ENCODE measurements at regions not wholly inside any gene's neighbourhood (a gene's known extent, or its start where the extent isn't known, plus 50 kb on each side); places are given as distances from the start of the nearest gene placed in this dataset.

DNA sequence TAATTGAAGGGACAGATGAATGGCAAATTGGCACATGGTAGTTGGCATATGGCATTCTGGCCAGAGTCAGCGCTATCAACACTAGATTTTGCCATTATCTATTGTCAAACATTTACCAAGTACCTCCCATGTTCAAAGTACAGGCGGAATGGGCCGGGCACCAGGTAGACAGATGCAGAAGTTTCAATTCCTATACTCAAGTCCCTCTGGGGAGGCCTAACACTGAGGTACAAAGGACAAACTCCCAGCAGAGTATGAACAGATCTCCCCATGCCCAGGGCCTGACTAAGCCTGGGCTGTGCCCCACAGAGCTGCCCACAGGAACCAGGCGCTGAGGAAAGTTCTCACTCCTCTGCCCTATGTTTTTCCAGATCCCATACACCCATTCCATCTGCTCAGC lies 257.5 kb upstream of the KLHL29 start:
- DNase-seq, result no peak

DNA sequence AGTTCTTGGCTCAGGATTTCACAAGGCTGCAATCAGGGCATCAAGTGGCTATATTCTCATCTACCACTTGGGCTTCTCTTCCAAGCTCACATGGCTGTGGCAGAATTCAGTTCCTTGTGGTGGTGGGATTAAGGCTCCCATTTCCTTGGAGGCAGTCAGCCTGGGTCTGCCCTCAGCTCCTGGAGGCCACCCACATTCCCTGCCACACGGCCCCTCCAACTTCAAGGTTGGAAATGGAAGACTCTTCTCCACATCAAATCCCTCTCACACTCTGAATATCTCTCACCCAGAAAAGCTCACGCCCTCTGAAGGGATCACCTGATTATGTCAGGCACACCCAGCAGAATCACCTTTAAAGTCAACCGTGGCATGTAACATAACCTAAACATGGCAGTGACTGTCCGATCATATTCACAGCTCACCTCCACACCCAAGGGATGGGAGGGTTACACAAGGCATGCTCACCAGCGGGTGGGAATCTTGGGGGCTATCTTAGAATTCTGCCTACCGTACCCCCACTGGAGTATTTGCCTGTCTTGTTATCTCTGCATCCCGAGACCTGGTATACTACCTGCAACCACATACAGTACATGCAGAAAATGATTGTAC lies 256.2 kb upstream of the KLHL29 start:
- DNase-seq, result no peak

DNA sequence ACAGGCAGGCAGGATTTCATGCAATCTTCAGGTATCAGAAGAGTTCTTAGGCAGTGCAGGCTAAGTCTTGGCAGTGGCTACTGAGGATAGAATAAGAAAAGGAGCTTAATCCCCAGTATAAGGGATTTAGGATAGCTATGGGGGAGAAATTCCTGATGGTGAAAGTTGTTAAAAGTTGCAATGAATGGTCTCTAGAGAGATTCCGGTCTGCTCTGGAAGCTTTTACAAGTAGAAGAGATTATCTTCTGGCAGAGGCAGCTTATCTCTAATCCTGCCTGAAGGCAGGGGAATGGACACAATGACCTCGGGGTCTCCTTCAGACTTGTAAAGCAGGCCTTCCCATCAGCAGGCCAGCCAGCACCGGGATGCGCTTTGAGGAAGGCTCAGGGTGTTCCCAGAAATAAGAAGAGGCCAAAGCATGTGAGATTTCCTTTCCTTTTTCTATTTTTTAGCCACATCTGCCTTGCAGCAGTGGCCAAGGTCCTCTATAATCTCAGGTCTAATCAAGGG lies 253.9 kb upstream of the KLHL29 start:
- no peak for DNase-seq

DNA sequence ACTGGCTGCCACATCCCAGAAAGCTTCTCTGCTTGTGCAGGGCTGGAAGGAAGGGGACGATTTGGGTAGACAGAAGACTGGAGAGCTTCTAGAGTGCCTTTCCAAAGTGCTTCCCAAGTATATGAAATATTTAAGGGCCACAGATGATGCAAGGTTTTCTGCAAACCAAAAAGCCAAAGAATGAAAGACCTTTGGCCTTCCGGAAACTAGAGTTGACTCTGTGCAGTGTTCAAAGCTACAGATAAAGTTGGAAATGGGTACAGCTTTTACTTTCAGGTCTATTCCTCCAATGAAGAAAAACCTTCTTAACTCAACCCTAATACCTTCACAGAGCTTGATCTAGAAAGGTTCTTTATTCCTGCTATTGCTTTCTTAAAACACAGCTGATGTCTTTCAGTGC lies 253.0 kb upstream of the KLHL29 start:
- DNase-seq, result no peak

DNA sequence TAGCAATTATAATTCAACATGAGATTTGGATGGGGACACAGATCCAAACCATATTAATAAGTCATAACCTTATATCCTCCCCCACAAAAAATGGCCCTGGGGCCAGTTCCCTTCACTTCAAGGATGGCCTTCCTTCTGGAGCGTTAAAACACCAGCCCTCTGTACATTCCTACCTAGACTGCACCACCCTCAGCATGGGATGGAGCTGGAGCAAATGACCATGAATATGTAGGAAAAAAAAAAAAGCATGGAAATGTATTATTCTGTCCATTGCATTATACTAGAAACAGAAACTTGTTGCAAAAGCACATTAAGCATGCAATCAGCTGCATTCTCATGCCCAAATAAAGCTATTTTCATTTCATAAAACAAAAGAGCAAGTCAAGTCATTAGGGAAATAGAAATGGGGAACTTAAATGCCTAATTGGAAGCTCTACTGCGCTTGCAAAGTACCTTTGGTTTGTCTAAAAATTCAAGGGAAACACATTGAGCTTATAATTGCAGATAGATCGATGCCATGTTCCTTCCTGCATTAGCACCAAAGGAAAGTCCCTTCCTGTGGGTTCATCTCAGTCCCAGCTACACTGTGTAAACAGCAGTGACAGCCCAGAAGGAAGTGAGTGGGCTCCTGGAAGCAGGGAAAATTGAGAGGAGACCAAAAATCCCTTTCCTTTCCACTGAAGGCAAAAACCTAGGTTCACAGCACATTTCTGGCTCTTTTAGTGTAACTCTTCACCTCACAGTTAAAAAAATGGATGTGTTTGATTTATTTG lies 252.0 kb upstream of the KLHL29 start:
- DNase-seq, result no peak

DNA sequence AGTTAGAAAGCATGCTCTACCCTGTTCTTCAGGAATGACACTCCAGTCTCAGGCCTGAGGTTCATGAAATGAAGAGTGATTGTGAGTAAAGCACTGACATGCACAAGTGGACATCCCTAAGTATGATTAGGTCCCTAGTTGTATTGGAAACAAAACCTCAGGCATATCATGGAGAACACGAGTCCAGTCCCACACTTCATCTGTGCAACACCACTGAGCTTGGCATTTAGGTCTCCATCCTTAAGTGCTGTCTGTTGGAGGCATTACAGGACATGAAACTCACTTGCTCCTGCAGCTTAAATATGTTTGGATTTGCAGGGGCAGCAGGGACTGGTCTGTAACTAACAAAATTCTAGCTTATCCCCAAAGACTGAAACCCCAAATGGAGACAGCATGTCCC lies 250.3 kb upstream of the KLHL29 start:
- no peak for DNase-seq

DNA sequence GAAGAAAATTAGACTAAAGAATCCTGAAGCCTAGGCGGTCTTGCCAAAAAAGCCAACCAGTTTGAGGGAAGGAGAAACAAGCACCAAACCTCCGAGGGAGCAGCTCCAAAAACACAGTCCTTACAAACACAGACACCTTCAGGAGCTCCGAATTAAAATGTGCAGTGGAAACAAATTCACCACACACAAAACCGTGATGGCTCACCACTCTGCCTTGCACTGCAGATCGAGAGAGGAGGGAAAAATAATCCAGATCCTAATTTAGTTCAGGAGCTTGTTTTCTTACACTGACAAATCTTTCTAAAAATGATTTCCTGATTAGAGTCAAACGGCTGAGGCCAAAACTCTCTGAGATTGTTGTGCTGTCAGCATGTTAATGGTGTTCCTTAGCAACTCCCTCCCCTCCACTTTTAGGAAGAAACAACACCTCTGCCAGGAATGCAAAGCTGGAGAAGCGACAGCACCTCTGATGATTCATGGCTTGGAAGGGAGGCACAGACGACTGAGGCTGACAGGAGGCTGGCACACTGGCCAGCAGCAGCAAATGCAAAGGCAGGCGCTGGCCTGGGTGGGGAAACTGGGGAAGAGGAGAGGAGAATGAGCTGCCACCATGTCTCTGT lies 249.4 kb upstream of the KLHL29 start:
- no peak for DNase-seq

DNA sequence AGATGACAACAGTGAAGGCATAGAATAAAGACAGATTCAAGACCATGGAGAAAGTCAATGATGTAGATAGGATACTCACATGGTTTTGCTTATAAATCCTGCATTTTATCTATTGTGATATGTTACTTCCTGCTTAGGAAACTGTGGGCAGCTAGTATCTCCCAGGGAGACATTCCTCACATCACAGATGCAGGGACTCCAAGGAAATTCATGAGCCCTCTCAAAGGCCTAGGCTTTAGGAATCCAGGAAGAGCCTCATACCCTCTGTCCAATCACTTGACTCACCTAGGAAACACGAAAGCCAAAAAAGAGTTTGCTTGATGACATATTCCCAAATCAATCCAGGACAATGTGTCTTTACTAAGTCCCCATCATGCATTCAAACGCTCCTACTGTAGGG lies 247.8 kb upstream of the KLHL29 start:
- DNase-seq, result no peak

DNA sequence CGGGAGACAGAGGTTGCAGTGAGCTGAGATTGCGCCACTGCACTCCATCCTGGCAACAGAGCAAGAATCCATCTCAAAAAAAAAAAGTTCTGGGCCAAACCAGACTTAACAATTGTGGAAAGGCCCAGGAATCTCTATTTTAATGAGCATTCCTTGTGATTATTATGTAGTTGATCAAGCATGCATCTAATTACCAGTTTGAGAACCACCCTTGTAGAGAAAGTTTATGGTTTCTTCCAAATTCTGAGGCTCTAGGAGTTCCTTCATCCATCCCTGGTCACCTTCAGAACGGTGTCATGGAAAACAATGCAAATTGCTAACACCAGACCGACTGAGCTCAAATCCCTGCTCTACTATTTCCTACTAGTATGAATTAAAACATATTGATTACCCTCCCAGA lies 246.3 kb upstream of the KLHL29 start:
- DNase-seq, result no peak

DNA sequence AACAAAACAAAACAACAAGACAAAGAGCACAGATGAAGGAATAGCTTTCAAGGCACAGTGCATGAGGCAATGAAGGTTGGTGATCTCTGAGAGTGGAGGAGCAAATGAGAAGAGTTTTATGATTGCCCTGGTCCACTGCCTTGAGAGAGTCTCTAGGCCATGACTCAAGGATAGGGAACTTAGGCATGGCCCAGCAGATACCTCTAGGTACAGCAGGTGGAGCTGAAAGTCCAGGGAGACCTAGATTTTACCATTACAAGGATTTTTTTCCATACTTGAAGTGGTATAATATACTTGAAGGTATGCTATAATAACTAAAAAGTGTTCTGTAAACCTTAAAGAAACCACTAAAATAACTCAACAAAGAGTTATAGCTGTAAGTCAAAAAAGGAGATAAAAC lies 239.5 kb upstream of the KLHL29 start:
- no peak for DNase-seq

DNA sequence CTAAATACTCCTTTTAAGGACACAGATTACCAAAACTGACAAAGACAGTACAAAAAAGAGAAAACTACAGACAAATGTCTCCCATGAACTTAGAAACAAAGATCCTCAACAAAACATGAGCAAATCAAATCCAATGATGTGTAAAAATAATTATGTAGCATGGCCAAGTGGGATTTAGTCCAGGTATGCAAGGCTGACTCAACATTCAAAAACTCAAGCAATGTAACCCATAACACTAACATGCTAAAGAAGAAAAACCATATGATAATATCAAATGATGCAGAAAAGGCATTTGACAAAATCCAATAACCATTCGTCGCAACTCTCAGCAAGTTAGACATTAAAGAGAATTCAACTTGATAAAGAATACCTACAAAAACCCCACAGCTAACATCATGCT lies 239.0 kb upstream of the KLHL29 start:
- DNase-seq, result no peak

DNA sequence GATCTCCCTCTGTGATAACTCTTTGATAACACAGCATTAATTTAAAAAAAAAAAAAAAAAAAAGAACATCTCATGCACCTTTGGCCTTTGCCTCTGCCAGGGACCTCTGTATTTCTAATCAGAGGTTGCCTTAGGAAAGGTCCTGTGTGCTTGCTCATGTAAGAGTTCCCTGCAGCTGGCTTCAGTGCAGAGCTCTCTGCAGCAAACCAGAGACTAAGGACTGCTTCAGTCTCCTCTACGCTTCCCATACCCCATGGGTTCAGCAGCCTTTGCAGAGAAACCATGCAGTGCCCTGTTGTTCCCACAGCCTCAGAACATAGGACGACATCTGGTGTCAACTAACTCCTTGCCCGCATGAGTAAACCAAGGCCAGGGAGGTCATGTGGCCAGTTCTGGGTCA lies 236.6 kb upstream of the KLHL29 start:
- DNase-seq, result no peak

DNA sequence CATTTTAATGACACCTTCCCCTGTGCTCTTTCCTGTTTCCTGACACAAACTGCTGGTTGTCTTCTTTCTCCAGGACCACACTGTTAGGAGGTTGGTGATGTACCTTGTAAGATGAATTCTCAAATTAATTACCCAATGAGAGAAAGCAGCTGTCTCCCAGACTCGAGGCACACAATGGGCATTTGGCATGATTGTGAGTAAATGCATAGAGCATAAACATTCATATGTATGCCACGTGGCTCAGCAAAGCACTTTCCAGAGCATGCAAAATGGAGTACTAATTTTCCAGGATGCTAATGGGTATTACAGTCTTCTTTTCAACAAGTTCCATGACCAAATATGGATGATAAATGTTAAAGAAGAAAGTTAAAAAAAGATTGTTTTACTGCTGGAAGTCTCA lies 235.2 kb upstream of the KLHL29 start:
- DNase-seq, result no peak

DNA sequence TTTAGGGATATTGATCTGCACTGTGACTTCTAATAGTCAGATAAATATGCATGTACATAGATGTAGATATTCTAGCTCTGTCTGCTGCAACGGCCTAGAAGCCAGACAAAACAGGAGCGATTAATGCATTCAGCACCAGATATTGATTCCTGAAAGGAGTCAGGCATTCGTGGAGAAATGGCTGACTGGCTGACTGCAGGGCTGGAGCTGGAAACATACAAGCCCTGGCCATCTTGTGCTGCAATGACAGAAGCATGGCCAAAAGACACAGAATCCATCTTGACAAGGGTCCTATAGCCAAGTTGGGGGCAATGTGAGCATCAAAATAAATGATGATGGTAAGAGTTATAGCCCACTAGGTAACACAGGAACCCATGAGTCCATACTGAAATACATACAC lies 231.5 kb upstream of the KLHL29 start:
- DNase-seq, result no peak

DNA sequence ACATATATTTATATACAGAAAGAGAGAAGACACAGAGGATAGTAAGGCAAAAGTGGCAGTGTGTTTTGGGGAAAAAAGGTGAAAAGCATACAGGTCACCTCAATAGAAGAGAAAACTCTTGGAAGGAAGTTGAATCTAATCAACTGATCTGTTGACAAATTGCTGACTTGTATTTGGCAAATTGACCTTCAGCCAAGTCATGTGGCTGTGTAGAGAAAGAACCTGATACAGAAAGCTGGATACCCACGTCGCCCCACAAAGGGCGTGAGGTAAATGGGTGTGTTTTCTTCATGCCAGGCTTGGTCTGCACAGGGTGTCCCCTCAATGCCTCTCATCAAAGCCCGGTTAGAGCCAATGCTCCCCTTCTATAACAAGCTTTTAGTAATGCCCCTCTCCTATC lies 230.0 kb upstream of the KLHL29 start:
- DNase-seq, result no peak

DNA sequence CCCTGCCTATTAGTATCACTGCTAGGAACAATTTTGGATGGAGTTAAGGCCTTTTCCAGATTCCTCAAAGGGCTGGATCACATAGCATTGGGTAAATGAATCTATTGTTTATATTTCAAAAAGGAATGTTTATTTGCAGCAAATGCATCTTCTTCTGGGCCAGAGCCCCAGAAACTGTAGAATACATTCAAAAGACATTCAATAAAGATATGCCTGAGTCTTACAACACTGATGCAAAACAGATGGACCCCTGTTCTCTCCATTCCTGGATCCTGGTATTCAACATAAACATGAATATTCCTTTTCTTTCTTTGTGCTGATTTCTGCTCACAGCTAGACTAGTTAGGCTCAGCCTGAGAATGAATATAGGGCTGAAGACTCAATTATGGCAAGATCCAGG lies 227.2 kb upstream of the KLHL29 start:
- DNase-seq, result no peak

DNA sequence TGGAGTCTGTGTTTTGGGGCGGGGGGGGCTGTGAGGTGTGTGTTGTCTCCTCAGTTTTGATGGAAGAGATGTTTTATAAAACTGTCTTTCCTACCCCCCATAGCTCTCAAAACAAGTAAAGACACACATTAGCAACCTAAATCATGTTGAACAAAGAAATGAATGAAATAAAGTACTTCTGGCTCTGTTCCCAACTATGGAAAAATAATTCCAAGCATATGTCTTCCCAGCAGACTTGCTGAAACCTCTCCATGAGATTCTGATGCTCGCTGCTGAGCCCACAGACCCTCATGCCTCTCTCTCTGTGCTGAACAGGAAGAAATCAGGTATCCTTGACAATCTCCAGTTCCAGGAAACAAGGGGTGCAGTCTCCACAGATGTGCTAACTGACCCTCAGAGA lies 226.7 kb upstream of the KLHL29 start:
- no peak for DNase-seq

DNA sequence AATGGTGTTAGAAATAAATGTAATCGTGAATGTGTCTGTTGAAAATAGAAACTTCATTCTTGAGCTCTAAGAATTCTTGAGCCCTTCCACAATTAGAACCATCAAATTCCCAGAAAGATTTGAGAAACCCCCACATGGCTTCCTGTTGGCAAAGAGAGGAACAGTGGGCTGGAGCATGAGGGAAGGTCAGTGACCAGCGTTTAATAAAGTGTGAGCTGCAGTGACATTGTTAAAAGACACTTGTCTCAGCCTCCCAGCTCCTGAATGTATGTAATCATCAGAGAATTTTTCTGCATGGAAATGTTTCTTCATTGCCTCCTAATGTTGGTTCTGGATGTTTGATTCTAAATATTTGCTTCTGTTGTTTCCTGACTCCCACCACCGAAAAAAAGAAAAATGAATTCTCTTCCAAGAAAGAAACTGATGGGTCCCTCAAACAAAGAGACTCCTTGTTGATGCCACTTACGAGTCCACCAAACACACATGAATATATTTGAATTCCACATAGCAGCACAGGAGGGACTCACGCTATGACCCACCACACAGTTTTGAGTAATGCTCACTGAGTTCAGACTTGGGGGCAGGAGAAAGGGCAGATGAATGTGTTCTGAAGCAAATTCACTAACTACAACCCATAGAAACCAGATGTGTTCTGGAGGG lies 225.1 kb upstream of the KLHL29 start:
- DNase-seq, result no peak

DNA sequence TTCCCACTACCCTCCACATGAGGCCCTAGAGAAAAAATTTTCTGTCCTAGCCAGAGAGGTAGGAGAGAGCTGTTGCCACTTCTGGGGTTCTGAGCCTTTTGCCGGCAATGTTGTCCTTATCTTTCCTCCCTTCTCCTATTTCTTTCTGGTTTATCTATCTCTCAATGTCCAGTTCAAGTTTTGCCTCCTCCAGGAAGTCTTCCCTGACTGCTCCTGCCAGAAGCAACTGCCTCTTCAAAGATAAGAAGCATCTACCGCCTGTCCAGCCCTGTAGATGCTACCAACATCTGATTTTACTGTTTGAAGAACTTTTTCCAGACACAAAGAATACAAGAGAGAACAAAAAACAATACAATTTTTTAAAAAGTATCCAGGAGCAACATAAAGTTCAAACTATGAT lies 220.8 kb upstream of the KLHL29 start:
- no peak for DNase-seq

DNA sequence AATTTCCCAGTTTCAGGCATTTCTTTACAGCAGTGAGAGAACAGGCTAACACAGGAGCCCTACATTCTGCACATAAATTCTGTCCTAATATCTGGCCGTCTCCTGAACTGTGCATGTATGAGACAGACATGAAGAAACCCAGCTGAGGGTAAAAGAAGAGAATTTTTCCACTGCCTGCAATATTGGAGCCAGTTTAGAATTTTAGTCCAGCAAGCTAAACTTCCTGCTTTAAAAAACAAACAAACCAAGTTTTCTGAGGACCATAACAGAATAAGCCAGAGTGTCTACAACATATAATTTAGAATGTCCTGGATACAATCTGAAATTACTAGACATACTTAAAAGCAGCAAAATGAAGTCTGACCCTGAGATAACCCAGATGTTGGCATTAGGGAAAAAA lies 215.1 kb upstream of the KLHL29 start:
- DNase-seq, result no peak

DNA sequence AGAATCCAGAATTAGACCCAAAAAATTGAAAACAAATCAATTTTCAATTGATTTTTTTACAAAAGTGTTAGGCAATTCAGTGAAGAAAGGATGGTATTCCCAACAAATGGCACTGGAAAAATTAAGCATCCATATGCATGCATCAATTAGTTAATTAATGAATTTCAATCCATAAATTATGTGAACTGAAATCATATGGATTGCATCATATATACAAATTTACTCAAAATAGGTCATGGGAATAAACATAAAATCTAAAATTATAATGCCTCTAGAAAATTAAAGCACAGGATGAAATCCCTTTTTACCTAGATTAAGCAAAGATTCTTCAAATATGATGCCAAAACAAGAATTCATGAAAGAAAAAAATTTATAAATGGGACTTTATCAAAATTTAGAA lies 213.9 kb upstream of the KLHL29 start:
- no peak for DNase-seq

DNA sequence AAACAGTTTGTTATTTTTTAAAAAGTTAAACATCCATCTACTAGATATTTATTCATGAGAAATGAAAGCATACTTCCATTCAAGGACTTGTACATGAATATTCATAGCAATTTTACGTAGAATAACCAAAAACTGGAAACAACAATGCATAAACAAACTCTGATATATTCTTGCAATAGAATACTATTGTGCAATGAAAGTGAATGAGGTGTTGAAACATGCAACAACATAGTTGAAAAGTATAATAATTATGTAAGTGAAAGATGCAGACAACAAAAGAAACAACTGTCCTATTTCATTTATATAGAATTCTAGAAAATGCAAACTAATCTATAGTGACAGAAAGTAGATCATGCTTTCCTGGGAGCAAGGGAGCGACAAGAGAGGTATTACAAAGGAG lies 206.6 kb upstream of the KLHL29 start:
- DNase-seq, result no peak

DNA sequence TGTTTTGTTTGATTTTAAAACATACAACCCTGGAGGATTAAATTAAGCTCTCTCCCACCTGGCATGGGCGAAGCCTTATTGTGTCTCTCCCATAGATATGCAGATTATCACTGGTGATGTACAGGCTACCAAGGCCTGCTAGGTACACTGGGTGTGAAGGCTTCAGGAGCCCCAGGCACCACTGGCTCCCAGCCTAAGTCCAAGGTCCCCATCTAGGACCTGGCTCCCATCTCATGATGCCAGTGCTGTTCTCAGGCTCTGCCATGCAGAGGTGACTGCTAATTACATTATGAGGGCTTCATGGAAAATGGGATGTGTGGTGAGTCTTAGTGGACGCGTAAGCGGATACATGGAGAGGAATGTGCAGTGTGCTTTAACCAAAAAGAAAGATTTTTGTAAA lies 201.2 kb upstream of the KLHL29 start:
- DNase-seq, result no peak
